ENCODE measurements at regions not wholly inside any gene's neighbourhood (a gene's known extent, or its start where the extent isn't known, plus 50 kb on each side); places are given as distances from the start of the nearest gene placed in this dataset.
"Not testable (repeated sequence)": the region's sequence is repeated elsewhere in the genome, so short reads cannot be mapped to it uniquely, and the experiment has no call there.

GRCh38 chr1:234821840-234822239 lies 211.9 kb upstream of the IRF2BP2 start:
- DNase-seq = no peak
- no peak for ATAC-seq

GRCh38 chr1:234820597-234820996 lies 210.6 kb upstream of the IRF2BP2 start:
- no peak for ATAC-seq
- DNase-seq = no peak

GRCh38 chr1:234819845-234820244 lies 209.9 kb upstream of the IRF2BP2 start:
- ATAC-seq, DNase-seq: not testable (repeated sequence)

- ATAC-seq, DNase-seq: not testable (repeated sequence)
These were observed 208.0 kb upstream of the IRF2BP2 start for GRCh38 chr1:234818040-234818387.

- not testable (repeated sequence) for ATAC-seq, DNase-seq
These were observed 207.5 kb upstream of the IRF2BP2 start for GRCh38 chr1:234817313-234818039.

- not testable (repeated sequence) for DNase-seq, ATAC-seq
These were observed 206.9 kb upstream of the IRF2BP2 start for GRCh38 chr1:234816864-234817263.

- DNase-seq, ATAC-seq: not testable (repeated sequence)
These were observed 206.3 kb upstream of the IRF2BP2 start for GRCh38 chr1:234816186-234816851.

GRCh38 chr1:234815295-234815815 lies 205.4 kb upstream of the IRF2BP2 start:
- not testable (repeated sequence) for ATAC-seq

GRCh38 chr1:234814235-234814634 lies 204.3 kb upstream of the IRF2BP2 start:
- ATAC-seq, DNase-seq: not testable (repeated sequence)

More at GRCh38 chr1:234815295-234815815, 205.4 kb upstream of the IRF2BP2 start:
- not testable (repeated sequence) for DNase-seq

- DNase-seq, ATAC-seq: not testable (repeated sequence)
These were observed 201.8 kb upstream of the IRF2BP2 start for GRCh38 chr1:234811824-234812223.

- not testable (repeated sequence) for DNase-seq
These were observed 200.7 kb upstream of the IRF2BP2 start for GRCh38 chr1:234810726-234811125.

GRCh38 chr1:234809854-234810245 lies 199.9 kb upstream of the IRF2BP2 start:
- not testable (repeated sequence) for DNase-seq

More at GRCh38 chr1:234810726-234811125, 200.7 kb upstream of the IRF2BP2 start:
- ATAC-seq = not testable (repeated sequence)

GRCh38 chr1:234808943-234809853 lies 199.2 kb upstream of the IRF2BP2 start:
- ATAC-seq = peak; percentile 34
- not testable (repeated sequence) for DNase-seq

More at GRCh38 chr1:234809854-234810245, 199.9 kb upstream of the IRF2BP2 start:
- not testable (repeated sequence) for ATAC-seq

GRCh38 chr1:234808459-234808858 lies 198.5 kb upstream of the IRF2BP2 start:
- not testable (repeated sequence) for DNase-seq, ATAC-seq

- not testable (repeated sequence) for DNase-seq, ATAC-seq
These were observed 197.7 kb upstream of the IRF2BP2 start for GRCh38 chr1:234807705-234808104.

- not testable (repeated sequence) for DNase-seq, ATAC-seq
These were observed 192.6 kb upstream of the IRF2BP2 start for GRCh38 chr1:234802586-234802985.

GRCh38 chr1:234801636-234802035 lies 191.7 kb upstream of the IRF2BP2 start:
- DNase-seq, ATAC-seq: not testable (repeated sequence)

- ATAC-seq, DNase-seq: not testable (repeated sequence)
These were observed 191.2 kb upstream of the IRF2BP2 start for GRCh38 chr1:234801147-234801546.

GRCh38 chr1:234800563-234800962 lies 190.6 kb upstream of the IRF2BP2 start:
- ATAC-seq, DNase-seq: not testable (repeated sequence)

- DNase-seq = not testable (repeated sequence)
These were observed 189.2 kb upstream of the IRF2BP2 start for GRCh38 chr1:234799021-234799689.

GRCh38 chr1:234797216-234797615 lies 187.2 kb upstream of the IRF2BP2 start:
- not testable (repeated sequence) for ATAC-seq

More at GRCh38 chr1:234799021-234799689, 189.2 kb upstream of the IRF2BP2 start:
- not testable (repeated sequence) for ATAC-seq

More at GRCh38 chr1:234797216-234797615, 187.2 kb upstream of the IRF2BP2 start:
- not testable (repeated sequence) for DNase-seq
